ENCODE measurements at regions not wholly inside any gene's neighbourhood (a gene's known extent, or its start where the extent isn't known, plus 50 kb on each side); places are given as distances from the start of the nearest gene placed in this dataset.

DNA sequence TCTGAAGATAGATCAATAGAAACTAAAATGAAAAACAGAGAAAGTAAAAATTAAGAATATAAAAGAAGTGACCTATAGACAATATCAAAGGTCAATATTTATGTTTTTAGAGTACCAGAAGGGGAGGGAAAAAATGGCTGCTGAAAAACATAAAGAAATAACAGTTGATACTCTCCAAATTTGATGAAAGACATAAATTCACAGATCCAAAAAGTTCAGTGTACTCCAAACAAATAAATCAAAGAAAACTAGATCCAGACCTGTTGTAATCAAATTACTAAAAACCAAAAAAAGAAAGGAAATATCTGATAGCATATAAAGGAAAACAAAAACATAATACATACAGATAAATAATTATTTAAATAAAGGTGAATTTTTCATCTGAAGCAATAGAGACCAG lies 1689.1 kb upstream of the TMEFF2 start:
- no peak for ATAC-seq (ENCODE audit: low FRiP score)
- H3K4me3 ChIP-seq (ENCODE audit: low read length in 2 of 2), result no peak overlapping the region
- no peaks in the 10 kb centered on the region for H3K4me1 ChIP-seq (ENCODE audit: control insufficient read depth in 1 of 2, insufficient read depth in 2 of 2, low read length in 2 of 2)
- intact Hi-C loops (cut with DNase I), result no loop called here
- no peak for DNase-seq
- H3K36me3 ChIP-seq (ENCODE audit: control insufficient read depth in 1 of 2, insufficient read depth in 2 of 2, low read length in 1 of 2), result no peaks in the 10 kb centered on the region
- peaks cover 3% of the 10 kb centered on the region for H3K9me3 ChIP-seq (ENCODE audit: control insufficient read depth, low read length)
- H3K27me3 ChIP-seq (ENCODE audit: control insufficient read depth in 1 of 2, insufficient read depth in 2 of 2, low read length in 1 of 2), result no peaks in the 10 kb centered on the region
- H3K27ac ChIP-seq (ENCODE audit: low read depth in 1 of 2, low read length in 2 of 2), result no peak overlapping the region

DNA sequence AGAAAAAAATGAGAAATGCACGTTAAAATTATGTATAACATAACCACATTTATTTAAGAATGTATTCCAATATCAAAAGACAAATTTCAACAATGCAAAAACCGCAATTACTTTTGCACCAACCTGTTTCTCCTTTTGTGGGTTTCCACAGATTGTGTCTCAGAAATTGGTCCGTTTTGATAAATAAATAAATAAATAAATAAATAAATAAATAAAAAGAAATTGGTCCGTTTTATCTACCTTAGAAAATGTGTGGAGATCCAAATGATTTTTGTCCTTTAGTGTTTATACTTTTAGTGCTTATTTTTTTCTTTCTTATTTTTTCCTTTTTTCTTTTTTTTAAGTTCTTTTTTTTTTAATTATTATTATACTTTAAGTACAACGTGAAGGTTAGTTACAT lies 1682.2 kb upstream of the TMEFF2 start:
- H3K36me3 ChIP-seq (ENCODE audit: control insufficient read depth in 1 of 2, insufficient read depth in 2 of 2, low read length in 1 of 2), result no peaks in the 10 kb centered on the region
- no peak overlapping the region for H3K4me3 ChIP-seq (ENCODE audit: low read length in 2 of 2)
- intact Hi-C loops (cut with DNase I), result no loop called here
- no peaks in the 10 kb centered on the region for H3K27me3 ChIP-seq (ENCODE audit: control insufficient read depth in 1 of 2, insufficient read depth in 2 of 2, low read length in 1 of 2)
- no peak for DNase-seq
- no peak overlapping the region for H3K27ac ChIP-seq (ENCODE audit: low read depth in 1 of 2, low read length in 2 of 2)
- peaks cover 2% of the 10 kb centered on the region for H3K9me3 ChIP-seq (ENCODE audit: control insufficient read depth, low read length)
- no peak for ATAC-seq (ENCODE audit: low FRiP score)
- H3K4me1 ChIP-seq (ENCODE audit: control insufficient read depth in 1 of 2, insufficient read depth in 2 of 2, low read length in 2 of 2), result no peaks in the 10 kb centered on the region
- WGBS, 2 donors, result 90 to 92% methylated on average over 5 of the region's 5 CpGs

DNA sequence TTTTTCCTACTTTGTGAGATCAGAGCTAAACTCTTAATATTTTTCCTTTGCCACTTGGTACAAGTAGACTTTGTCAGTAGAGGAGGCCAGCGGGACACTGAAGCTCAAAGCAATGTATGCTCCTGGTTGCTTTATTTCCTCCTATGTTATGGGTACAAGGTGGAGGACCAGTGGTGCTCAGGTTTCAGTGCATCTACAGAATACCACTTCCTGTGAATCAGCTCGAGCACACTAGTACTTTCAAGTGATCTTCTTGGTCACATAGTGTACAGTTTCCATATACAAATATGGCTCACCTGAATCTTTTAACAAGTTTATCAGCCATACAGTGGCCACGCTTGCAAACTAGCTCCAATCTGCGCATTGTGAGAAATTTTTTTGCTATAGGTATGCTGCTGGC lies 1674.8 kb upstream of the TMEFF2 start:
- peaks cover 4% of the 10 kb centered on the region for H3K9me3 ChIP-seq (ENCODE audit: control insufficient read depth, low read length)
- H3K27ac ChIP-seq (ENCODE audit: low read depth in 1 of 2, low read length in 2 of 2), result no peak overlapping the region
- intact Hi-C loops (cut with DNase I), result no loop called here
- no peaks in the 10 kb centered on the region for H3K36me3 ChIP-seq (ENCODE audit: control insufficient read depth in 1 of 2, insufficient read depth in 2 of 2, low read length in 1 of 2)
- H3K4me1 ChIP-seq (ENCODE audit: control insufficient read depth in 1 of 2, insufficient read depth in 2 of 2, low read length in 2 of 2), result no peaks in the 10 kb centered on the region
- ATAC-seq (ENCODE audit: low FRiP score) (no peak), DNase-seq (no peak)
- no peaks in the 10 kb centered on the region for H3K27me3 ChIP-seq (ENCODE audit: control insufficient read depth in 1 of 2, insufficient read depth in 2 of 2, low read length in 1 of 2)
- no peak overlapping the region for H3K4me3 ChIP-seq (ENCODE audit: low read length in 2 of 2)
- WGBS, 2 donors, result 37 to 39% methylated on average over 4 of the region's 4 CpGs

DNA sequence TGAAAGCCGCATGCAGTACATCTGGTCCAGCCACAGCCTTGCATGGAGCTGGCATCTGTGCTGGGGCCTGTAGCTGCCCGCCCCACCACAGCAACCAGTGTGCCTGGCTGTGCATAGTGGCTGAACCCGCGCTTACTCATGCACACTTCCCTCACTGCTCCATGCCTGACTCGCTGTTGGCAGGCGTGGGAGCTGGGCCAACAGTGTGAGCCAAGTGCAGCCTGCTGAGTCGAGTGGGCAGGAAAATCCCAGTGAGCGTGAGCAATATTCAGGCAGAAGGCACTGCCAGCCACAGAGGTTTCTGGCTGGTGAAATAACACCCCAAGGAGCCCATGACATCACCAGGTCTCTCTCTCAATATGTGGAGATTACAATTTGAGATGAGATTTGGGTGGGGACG lies 1674.1 kb upstream of the TMEFF2 start:
- Histone ChIP-seq H3K27ac (ENCODE audit: low read depth in 1 of 2, low read length in 2 of 2) (no peak overlapping the region), H3K9me3 (ENCODE audit: control insufficient read depth, low read length) (peaks cover 4% of the 10 kb centered on the region), H3K27me3 (ENCODE audit: control insufficient read depth in 1 of 2, insufficient read depth in 2 of 2, low read length in 1 of 2) (no peaks in the 10 kb centered on the region), H3K36me3 (ENCODE audit: control insufficient read depth in 1 of 2, insufficient read depth in 2 of 2, low read length in 1 of 2) (no peaks in the 10 kb centered on the region), H3K4me3 (ENCODE audit: low read length in 2 of 2) (no peak overlapping the region), H3K4me1 (ENCODE audit: control insufficient read depth in 1 of 2, insufficient read depth in 2 of 2, low read length in 2 of 2) (no peaks in the 10 kb centered on the region)
- DNase-seq (no peak), ATAC-seq (ENCODE audit: low FRiP score) (no peak)
- intact Hi-C loops (cut with DNase I), result no loop called here
- 55 to 57% methylated on average over 9 of the region's 9 CpGs for WGBS, 2 donors

DNA sequence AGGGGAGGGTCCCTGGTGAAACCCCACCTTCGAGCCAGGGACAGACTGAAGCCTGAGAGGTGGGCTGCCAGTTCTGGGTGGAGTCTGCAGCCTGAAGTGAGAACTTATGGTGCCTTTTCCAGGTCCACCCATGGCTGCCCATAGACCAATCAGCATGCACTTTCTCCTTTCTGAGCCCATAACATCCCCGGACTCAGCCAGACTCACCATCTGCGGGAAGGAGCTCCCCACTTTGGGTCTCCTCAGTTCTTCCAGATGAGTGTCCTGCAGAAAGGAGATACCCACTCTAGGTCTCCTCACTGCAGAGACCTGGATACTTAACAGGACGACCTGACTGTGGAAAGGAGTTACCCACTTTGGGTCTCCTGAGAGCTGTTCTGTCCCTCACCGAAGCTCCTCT lies 1673.4 kb upstream of the TMEFF2 start:
- WGBS, 2 donors, result 81 to 86% methylated on average over 5 of the region's 5 CpGs
- Histone ChIP-seq H3K36me3 (ENCODE audit: control insufficient read depth in 1 of 2, insufficient read depth in 2 of 2, low read length in 1 of 2) (no peaks in the 10 kb centered on the region), H3K27me3 (ENCODE audit: control insufficient read depth in 1 of 2, insufficient read depth in 2 of 2, low read length in 1 of 2) (no peaks in the 10 kb centered on the region), H3K9me3 (ENCODE audit: control insufficient read depth, low read length) (peaks cover 4% of the 10 kb centered on the region), H3K4me3 (ENCODE audit: low read length in 2 of 2) (no peak overlapping the region), H3K4me1 (ENCODE audit: control insufficient read depth in 1 of 2, insufficient read depth in 2 of 2, low read length in 2 of 2) (no peaks in the 10 kb centered on the region), H3K27ac (ENCODE audit: low read depth in 1 of 2, low read length in 2 of 2) (no peak overlapping the region)
- intact Hi-C loops (cut with DNase I), result no loop called here
- no peak for DNase-seq
- no peak for ATAC-seq (ENCODE audit: low FRiP score)

DNA sequence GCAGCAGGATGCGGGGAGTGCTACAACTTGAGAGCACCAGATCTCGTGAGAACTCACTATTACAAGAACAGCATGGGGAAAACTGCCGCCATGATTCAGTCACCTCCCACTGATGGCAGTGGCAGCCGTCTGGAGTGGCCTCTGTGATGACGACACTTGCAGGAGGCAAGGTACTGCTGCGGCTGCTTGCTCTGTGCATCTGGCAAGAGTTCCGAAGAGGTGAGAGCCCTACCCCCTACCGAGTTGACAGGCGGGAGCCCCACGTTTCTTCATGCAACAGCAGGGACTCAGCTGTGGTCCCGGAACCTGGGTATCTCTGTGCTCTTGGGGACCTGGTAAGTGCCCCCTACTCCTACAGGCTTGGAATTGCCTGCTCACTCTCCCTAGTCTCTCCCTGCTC lies 1672.7 kb upstream of the TMEFF2 start:
- Histone ChIP-seq H3K4me1 (ENCODE audit: control insufficient read depth in 1 of 2, insufficient read depth in 2 of 2, low read length in 2 of 2) (no peaks in the 10 kb centered on the region), H3K27ac (ENCODE audit: low read depth in 1 of 2, low read length in 2 of 2) (no peak overlapping the region), H3K36me3 (ENCODE audit: control insufficient read depth in 1 of 2, insufficient read depth in 2 of 2, low read length in 1 of 2) (no peaks in the 10 kb centered on the region), H3K9me3 (ENCODE audit: control insufficient read depth, low read length) (peaks cover 4% of the 10 kb centered on the region), H3K27me3 (ENCODE audit: control insufficient read depth in 1 of 2, insufficient read depth in 2 of 2, low read length in 1 of 2) (no peaks in the 10 kb centered on the region), H3K4me3 (ENCODE audit: low read length in 2 of 2) (no peak overlapping the region)
- intact Hi-C loops (cut with DNase I), result no loop called here
- WGBS, 2 donors, result 88 to 92% methylated on average over 11 of the region's 11 CpGs
- no peak for ATAC-seq (ENCODE audit: low FRiP score)
- DNase-seq, result no peak

DNA sequence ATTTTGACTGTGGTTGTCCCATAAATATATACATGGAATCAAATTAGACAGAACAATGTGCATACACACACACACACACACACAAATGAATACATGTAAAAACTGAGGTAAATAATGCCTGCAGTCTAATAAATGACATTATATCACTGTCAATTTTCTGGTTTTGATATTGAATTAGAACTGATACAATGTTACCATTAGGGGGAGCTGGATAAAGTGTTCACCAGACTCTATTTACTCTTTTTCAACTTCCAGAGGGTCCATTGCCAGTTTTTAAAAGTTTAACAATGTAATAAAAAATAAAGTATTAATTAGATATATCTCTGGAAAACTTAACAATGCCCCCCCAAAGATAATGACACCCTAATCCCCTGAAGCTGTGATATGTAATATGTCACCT lies 1666.8 kb upstream of the TMEFF2 start:
- intact Hi-C loops (cut with DNase I), result no loop called here
- H3K27me3 ChIP-seq (ENCODE audit: control insufficient read depth in 1 of 2, insufficient read depth in 2 of 2, low read length in 1 of 2), result no peaks in the 10 kb centered on the region
- ATAC-seq (ENCODE audit: low FRiP score) (no peak), DNase-seq (no peak)
- no peak overlapping the region for H3K27ac ChIP-seq (ENCODE audit: low read depth in 1 of 2, low read length in 2 of 2)
- no peak overlapping the region for H3K4me3 ChIP-seq (ENCODE audit: low read length in 2 of 2)
- H3K4me1 ChIP-seq (ENCODE audit: control insufficient read depth in 1 of 2, insufficient read depth in 2 of 2, low read length in 2 of 2), result no peaks in the 10 kb centered on the region
- H3K36me3 ChIP-seq (ENCODE audit: control insufficient read depth in 1 of 2, insufficient read depth in 2 of 2, low read length in 1 of 2), result no peaks in the 10 kb centered on the region
- H3K9me3 ChIP-seq (ENCODE audit: control insufficient read depth, low read length), result no peaks in the 10 kb centered on the region

DNA sequence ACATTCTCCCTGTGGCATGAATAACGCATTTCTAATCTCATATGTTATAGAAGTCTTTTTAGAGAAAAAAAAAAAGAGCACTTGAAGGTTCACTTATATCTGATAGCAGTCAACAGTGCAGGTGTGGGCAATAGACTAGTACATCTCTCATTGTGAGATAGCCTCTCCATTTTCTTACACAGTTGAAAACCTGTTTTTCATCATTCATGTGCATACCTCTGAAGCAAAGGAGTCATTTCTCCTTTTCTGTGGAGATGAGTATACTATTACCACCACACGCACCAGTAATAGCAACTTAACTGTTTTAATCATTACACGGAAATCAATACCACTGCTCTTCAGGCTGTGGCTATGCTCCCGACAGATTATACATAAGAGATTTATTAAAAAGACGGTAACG lies 1653.3 kb upstream of the TMEFF2 start:
- 80 to 88% methylated on average over 6 of the region's 6 CpGs for WGBS, 2 donors

DNA sequence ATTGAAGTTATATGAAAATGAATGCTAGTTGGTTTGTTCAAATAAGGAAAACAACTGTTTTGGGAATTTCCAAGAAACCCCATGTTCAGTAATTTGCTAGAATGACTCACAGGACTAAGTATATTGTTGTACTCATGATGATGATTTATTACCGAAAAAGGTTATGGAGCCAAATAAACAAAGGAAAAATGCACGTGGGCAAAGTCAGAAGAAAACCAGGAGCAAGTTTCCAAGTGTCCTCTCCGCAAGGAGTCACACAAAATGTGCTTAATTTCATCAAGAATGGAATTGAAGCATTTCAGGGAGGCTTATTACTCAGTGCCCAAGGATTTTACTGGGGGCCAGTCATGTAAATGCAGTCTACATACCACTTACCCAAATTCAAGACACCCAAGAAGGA lies 1652.4 kb upstream of the TMEFF2 start:
- Histone ChIP-seq H3K27ac (ENCODE audit: low read depth in 1 of 2, low read length in 2 of 2) (no peak overlapping the region), H3K36me3 (ENCODE audit: control insufficient read depth in 1 of 2, insufficient read depth in 2 of 2, low read length in 1 of 2) (no peaks in the 10 kb centered on the region), H3K4me1 (ENCODE audit: control insufficient read depth in 1 of 2, insufficient read depth in 2 of 2, low read length in 2 of 2) (no peaks in the 10 kb centered on the region), H3K4me3 (ENCODE audit: low read length in 2 of 2) (no peak overlapping the region), H3K9me3 (ENCODE audit: control insufficient read depth, low read length) (no peaks in the 10 kb centered on the region), H3K27me3 (ENCODE audit: control insufficient read depth in 1 of 2, insufficient read depth in 2 of 2, low read length in 1 of 2) (no peaks in the 10 kb centered on the region)
- intact Hi-C loops (cut with DNase I), result no loop called here
- DNase-seq (no peak), ATAC-seq (ENCODE audit: low FRiP score) (no peak)
- WGBS, 2 donors, result 27 to 40% methylated on average over 3 of the region's 3 CpGs

More for the DNA sequence above, 1653.3 kb upstream of the TMEFF2 start:
- H3K9me3 ChIP-seq (ENCODE audit: control insufficient read depth, low read length), result no peaks in the 10 kb centered on the region
- no peaks in the 10 kb centered on the region for H3K4me1 ChIP-seq (ENCODE audit: control insufficient read depth in 1 of 2, insufficient read depth in 2 of 2, low read length in 2 of 2)
- H3K27ac ChIP-seq (ENCODE audit: low read depth in 1 of 2, low read length in 2 of 2), result no peak overlapping the region
- H3K4me3 ChIP-seq (ENCODE audit: low read length in 2 of 2), result no peak overlapping the region
- ATAC-seq (ENCODE audit: low FRiP score) (no peak), DNase-seq (no peak)
- H3K36me3 ChIP-seq (ENCODE audit: control insufficient read depth in 1 of 2, insufficient read depth in 2 of 2, low read length in 1 of 2), result no peaks in the 10 kb centered on the region
- H3K27me3 ChIP-seq (ENCODE audit: control insufficient read depth in 1 of 2, insufficient read depth in 2 of 2, low read length in 1 of 2), result no peaks in the 10 kb centered on the region
- intact Hi-C loops (cut with DNase I), result no loop called here

DNA sequence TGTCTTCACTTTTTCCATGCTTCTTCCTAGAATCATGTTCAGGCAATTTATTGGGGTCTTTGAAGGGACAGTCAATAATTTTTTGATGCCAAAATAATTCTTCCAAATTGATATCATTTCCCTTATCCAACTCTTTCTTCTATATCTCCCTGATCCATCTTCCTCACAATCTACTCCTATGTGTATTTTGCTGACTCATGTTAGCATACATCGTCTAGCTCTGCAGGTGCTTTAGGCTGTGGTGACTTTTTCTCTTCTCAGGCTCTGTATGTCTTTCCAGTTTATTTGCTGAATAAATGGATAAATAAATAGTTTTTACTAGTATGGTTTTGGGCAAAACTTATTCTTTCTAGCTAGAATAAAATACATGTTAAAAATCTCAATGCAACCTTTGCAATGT lies 1650.9 kb upstream of the TMEFF2 start:
- H3K27ac ChIP-seq (ENCODE audit: low read depth in 1 of 2, low read length in 2 of 2), result no peak overlapping the region
- H3K4me3 ChIP-seq (ENCODE audit: low read length in 2 of 2), result no peak overlapping the region
- H3K27me3 ChIP-seq (ENCODE audit: control insufficient read depth in 1 of 2, insufficient read depth in 2 of 2, low read length in 1 of 2), result no peaks in the 10 kb centered on the region
- intact Hi-C loops (cut with DNase I), result no loop called here
- H3K9me3 ChIP-seq (ENCODE audit: control insufficient read depth, low read length), result no peaks in the 10 kb centered on the region
- no peaks in the 10 kb centered on the region for H3K4me1 ChIP-seq (ENCODE audit: control insufficient read depth in 1 of 2, insufficient read depth in 2 of 2, low read length in 2 of 2)
- DNase-seq, result no peak
- no peak for ATAC-seq (ENCODE audit: low FRiP score)
- WGBS, 2 donors, result 70 to 72% methylated on average over 1 of the region's 1 CpG
- no peaks in the 10 kb centered on the region for H3K36me3 ChIP-seq (ENCODE audit: control insufficient read depth in 1 of 2, insufficient read depth in 2 of 2, low read length in 1 of 2)

Data from aorta (tissue), 5 donors.